Middle frontal gyrus (tissue), 1 donor: ENCODE measurements at regions not wholly inside any gene's neighbourhood (a gene's known extent, or its start where the extent isn't known, plus 50 kb on each side); places are given as distances from the start of the nearest gene placed in this dataset.
"Not testable (repeated sequence)": the region's sequence is repeated elsewhere in the genome, so short reads cannot be mapped to it uniquely, and the experiment has no call there.

Experiments used
- DNase-seq: peaks from one replicate; pipeline ENCODE4 v3.0.0-alpha.2; 2015; ENCODE audit warnings: low spot score; ENCODE audit errors: extremely low spot score

DNA sequence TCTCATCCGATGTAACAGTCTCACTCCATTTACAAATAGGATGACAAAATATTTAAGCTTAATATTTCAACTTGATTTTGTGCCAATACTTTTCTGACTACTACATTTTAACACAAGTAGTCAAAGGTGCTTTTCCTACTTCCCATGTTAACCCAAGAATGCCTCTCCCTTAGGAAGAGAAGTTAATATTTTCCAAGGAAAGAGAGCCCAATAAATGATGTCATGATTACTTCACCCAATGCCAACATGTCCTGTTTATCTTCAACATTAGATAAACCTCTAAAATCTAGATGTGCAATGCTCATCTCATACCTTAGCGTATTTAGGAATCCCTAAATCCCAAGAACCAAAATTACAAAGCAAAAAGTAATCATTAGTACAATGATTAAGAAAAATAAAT, 156.7 kb upstream of the TENT5A start:
- DNase-seq = no peak

DNA sequence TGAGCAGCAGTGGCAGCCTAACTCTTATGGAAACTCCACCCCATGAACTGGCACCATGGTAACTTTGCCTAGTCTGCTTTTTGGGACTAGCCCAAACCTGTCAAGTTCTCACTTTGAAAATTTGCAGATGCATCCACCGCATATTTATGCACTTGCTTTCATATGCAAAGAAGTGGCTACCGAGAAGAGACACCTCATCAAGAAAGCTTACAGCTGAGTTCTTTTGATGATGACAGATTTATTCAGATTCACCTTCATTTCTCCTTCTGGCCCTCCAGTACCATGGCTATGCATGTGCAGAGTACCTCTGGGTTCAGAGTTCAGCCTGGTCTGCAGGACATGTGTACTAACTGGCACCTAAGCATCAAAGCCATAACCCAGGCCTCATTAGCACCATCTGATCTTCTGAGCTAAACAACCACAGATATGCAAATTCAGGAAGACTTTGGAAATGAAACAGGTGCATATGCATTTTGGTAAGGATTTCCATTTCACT, 154.3 kb upstream of the TENT5A start:
- DNase-seq = no peak

DNA sequence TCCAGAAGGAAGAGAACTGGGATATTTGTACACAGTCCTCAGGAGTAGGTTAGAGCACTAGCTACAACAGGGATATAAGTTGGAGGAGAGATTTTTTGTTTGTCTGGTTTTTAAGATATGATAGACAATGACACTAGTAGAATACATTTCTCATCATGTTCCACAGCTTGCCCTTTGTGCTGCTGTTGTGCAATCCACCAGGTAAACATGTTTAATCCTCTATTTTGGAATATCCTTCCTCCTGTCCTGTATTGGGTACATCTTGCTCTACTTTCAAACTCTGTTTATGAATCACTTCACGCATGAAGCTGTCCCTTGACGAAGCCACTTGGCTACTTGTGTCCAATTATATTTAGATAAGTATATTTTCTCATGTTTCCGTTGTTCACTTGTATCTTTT, 153.6 kb upstream of the TENT5A start:
- DNase-seq = no peak

DNA sequence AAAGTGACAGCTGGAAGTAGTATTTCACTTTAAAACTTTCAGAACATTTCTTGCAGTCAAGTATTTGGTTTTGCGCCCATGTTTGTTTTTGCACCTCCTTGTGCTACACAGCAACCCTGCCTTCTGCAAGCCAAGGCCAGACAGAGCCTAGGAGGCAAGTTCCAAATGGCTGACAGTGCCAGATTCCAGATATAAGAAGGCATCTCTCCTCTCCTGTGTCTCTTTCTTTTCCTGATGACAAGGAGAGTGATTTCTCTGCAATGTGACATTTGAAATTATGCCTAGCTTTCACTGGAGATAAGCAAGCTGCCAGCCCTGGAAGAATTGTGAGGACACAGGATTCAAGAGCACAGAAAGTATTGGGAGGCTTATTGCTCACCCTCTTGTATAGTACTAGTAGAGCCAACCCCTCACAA, 149.1 kb upstream of the TENT5A start:
- no peak for DNase-seq

DNA sequence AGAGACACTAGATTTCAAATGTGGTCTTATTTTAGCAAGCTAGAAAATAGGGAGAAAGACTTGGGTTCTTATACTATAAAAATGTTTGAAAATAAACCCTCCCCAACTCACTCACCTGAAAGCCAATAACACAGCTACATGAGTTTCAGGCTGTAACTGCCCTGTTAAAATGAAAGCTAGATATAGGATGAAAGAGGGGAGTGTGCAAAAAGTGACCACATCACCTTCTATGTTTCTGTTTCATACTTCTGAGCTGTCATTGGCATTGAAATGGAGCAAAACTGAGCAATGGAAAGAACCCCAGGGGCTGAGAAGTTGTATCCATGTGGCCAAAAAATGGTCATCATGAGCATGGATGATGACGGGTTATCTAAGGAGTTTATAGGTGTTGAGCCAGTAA, 148.1 kb upstream of the TENT5A start:
- DNase-seq = no peak

DNA sequence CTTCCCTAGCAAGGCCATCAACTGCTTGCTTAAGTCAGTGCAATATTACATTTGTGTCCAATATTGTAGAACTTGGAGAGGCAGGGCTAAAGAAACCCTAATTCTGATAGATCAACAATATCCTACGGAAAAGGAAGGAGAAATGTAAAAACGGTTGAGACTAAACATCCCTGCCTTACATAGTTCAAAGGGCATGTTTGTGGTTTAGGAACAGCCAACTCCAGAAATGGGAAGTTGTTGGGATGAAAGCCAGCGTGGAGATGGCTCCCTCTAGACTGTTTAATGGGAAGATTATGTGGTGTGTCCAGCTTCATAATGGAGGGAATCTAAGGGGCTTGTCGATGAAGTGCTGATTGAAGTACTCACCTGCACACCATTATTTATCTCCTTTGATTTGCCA, 145.3 kb upstream of the TENT5A start:
- no peak for DNase-seq

DNA sequence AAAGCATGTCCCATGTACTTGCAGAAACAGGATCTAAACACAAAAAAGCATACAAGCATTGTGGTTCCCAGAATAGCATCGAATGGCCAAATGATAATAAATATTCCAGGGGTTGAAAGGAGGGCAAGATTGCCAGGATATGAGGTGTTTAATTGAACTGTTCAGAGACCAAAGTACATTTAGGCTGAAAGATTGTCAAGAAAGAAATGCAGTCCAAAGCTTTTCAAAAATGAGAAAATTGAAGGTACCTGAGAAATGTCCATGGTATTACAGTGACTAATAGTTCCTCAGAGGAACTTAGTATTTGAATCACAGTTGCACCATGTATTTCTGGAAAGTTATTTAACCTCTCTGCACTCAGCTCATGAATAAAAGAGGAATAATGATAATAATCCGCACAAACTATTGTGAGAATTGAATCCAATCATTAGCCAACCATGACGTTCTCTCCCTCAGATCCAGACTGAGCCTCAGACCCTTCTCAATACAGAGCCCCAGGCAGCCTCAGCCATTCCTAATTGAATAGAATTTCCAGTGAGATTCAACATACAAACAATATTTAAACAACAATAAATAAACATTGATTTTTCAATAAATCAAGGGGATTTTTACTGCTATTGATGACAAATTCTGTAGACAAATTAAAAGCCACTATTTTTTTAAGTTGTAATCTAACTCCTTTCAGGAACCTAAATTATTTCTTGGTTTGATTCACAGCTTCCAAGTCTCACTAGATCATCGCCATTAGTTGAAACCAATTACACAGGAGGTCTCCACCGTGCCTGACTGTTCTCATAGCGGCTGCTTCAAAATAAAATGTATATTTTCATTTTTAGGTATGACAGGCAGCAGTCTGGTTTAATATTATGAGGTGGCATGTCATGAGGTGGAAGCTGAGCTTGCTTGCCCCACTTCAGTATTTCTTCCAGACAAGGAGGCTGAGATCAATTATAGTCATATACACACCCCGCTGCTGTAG, 144.3 kb upstream of the TENT5A start:
- DNase-seq = no peak

DNA sequence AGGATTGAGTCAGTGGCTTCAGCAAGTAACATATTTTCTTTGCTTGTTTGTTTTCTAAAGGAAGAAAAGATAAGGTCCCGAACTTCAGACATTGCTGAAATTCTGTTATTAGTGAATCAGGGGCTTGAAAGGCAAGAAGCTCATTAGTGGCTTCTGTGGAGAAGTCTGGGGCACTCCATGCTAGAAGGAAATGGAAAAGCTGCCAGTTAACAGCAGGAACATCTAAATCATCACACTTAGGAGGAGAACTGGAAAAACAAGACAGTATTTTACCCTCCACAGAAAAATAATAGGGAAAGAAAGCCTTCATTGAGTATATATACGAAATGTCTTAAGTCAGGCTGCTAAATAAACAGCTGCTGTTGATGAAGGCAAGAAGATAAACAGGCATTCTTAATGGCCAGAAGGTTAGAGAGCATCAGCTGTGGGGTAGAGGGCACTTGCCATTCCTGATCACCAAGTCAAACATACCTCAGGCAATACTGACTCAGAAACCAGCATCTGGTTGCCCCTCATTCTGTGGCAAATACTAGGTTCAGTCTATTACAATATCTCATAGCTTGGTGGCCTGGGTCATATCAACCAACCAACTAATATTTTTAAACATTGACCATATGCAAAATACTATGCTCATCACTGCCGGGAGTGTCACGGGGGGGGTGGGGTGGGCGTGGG, 143.2 kb upstream of the TENT5A start:
- DNase-seq = no peak

DNA sequence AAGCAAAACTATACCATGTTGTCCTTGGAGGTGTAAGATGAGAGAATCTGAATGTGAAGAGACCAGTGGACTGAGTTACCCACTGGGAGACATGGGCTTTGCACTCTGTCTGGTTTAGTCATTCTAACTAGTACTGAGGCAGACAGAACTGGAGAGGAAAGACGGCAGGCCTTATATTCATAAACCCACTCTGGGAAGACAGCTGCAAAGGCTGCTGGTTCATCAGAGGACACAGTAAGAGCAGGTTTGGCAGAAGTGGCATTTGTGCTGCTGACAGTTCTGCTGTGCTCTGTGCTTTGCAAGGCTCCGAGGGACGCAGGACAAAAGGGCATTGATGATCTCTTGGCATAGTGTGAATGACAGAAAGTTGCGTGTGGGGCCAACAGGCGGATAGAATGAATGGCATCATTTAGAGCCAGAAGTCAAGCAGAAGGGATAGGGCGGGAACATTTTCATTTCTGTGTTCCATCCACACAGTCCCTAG, 142.3 kb upstream of the TENT5A start:
- peak; percentile 86 for DNase-seq

DNA sequence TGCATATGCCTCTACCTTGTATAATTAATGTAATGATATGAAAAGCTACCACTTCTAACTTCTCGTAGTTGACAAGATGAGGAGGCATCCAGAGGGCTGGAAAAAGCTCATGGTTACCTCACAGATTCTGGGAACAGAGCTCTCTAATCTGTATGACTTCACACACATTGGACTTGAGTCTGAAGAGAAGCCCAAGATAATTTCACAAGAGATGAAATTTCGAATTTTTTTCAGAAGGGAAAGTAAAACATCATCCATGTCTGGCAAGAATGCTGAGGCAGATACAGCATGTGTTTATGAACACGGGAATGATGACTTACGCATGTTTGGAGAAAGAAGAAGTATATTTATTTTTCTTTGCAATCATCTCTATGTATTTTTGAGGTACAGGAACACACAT, 141.8 kb upstream of the TENT5A start:
- no peak for DNase-seq

DNA sequence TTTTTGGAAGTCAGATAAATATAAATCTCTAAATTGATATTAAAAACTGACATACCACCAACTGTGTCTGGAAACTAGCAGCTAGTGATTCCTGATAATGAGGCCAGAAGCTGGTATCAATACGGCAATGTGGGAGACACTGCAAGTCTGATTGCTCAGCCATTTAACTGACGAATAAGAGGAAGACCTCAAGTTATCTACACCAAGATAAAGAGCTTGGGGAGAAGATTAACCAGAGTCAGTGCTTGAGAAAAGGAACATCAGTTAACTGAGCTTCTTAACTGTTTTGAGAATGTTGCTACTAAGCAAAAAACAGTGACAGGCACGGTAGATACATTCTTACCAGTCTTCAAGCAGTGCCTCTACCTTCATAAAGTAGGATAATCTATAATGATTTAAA, 140.4 kb upstream of the TENT5A start:
- no peak for DNase-seq

DNA sequence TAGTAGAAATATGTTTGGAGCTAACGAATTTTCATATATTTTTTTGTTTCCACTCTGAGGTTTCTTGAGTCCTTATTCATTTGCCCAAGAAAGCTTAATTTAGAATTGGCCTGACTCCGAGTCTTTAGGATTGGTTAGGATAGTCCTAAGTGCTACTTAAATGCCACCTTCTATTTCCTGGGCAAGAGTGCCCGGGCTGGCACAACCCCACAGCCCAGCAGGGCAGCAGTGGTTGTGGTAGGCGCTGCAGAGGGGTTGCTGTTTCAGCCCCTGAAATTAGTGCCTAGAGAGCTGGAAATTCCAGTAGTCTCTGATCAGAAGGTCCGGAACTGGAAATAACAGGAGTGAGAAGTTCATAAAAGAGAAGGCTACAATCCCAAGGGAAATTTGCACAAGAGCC, 139.4 kb upstream of the TENT5A start:
- DNase-seq = no peak

DNA sequence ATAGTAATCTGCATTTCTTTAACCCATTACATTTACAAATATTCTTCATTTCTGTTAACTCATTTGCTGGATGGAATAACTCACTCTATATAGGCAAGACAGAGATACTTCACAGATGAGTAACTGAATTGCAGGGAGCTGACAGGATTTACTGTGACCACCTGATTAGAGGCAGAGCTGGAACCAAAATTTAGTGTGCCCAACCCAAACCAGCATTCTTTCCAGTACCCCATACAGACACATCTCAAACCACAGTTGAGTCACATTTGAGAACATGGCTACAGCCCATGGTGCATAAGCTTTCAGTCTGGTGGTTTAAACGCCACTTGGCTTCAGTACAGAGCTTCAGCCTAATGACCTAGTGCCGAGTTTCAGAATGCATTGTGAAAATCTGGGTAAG, 138.4 kb upstream of the TENT5A start:
- DNase-seq = no peak

DNA sequence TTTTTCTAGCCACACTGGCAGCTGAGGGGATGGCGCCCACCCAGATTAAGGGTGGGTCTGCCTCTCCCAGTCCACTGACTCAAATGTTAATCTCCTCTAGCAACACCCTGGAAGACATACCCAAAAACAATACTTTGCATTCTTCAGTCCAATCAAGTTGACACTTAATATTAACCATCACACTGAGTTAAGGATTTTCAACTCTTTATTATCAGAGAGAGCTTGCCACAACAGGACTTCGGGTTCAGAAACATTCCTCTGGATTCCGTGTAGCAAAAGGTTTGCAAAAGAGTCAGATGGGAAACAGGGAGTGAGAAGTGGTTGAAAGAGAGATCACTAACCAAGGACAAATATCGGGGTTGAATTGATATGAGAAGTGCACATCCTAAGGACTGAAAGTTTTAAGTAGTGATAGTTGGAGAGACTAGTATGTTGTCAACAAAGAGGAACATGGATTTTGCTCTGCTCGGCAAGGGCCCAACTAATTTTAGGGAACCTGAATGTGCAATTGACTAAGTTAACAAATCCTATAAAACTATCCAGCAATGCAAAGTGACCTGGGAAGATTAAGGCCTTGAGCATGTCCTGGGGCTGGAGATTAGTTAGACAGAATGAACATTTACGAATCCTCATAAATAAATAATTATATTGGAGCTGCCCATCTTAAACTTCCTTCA, 137.0 kb upstream of the TENT5A start:
- DNase-seq = no peak

DNA sequence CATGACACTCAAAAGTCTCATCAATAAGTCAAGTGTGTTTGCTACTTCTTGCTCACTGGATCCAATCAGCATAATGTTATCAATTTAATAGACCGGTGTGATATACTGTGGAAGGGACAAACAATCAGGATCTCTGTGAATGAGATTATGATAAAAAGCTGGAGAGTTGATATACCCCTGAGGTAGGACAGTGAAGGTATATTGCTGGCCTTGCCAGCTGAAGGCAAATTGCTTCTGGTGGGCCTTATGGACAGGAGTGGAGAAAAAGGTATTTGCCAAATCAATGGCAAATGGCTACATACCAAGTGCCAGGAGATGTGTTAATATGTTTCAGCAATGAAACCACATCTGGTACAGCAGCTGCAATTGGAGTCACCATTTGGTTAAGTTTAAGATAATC, 134.4 kb upstream of the TENT5A start:
- DNase-seq = not testable (repeated sequence)

DNA sequence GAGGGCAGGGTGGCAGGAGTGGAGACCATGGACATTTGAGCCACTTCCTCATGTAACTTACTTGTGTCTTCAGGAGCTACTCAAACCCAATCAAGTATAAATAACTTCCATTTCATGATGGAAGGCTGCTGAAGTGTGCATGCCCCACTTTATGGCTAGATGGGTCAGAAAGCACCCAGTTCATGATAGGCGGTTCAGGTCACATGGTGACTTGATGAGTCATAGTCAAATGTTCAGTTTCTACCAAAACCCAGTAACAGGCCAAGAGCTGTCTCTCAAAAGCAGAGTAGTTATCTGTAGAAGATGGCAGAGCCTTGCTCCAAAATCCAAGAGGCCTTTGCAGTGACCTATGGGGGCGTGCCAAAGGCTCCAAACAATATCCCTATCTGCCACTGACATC, 133.7 kb upstream of the TENT5A start:
- DNase-seq = no peak

DNA sequence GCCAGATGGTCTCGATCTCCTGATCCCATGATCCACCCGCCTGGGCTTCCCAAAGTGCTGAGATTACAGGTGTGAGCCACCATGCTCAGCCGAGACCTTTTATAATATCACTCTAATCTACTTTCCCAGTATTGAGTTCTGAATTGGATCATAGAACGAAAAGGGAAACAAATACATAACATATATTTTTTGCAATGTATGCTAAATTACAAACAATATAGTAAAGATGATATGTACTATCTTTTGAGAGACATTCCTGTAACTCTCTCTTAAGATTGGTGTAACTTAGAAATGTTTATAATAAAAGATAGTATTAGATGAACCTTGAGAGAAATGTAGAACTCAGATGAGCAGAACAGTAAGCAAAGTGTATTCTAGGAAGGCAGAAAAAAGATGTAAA, 129.2 kb upstream of the TENT5A start:
- no peak for DNase-seq

DNA sequence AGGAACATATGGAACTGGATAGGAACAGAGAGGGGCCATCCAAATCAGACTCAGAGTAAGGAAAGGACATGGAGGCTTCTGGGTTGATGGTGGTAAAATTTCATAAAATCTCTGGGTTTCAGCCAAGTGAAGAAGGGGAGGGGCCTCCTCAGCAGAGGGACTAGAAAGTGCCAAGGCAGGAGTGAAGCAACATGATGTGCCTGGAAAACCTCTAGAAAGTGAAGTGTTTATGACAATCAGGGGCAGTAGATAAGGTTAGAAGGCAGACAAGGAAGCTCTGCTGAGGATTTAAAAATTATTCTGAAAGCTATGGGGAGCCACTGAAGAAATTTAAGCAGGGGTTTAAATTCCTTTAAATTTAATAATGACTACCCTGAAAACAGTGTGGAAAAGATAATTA, 126.0 kb upstream of the TENT5A start:
- DNase-seq = no peak

DNA sequence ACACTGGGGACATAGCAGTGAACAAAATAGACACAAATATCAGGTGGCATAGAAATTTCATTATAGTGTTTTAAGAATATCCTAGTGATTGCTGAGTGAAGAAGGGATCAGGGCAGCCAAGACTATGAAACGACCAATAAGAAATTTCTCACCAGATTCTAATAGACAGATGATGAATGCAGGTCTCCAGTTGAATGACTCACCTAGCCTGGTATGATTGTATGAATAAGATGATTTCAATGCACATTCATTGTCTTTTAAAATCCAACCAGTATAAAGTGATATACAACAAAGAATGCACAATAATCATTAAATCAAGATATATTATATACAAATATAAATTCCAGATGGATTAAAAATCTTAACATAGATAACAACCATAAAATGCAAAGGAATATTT, 124.5 kb upstream of the TENT5A start:
- DNase-seq = no peak

DNA sequence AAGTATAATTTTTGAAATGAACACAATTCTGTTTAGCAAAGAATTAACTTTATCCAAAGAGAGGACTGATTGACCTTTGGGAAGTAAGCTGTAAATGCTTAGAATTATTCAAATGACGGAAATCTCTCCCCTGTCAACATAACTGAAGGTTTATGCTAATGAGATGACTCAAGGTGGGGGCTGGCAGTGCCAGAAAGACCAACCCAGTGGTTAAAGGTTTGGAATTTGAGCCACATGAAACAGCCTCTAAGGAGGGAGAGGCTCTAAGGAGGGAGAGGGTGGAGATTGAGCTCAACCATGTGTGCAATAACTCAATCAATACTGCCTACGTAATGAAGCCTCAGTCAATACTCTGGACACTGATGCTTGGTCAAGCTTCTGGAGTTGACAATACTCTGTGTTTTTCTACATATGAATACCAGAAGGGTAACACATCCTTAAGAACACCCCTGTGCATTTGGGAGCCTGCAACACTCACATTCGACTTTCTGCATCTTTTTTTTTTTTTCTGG, 123.4 kb upstream of the TENT5A start:
- DNase-seq = no peak

DNA sequence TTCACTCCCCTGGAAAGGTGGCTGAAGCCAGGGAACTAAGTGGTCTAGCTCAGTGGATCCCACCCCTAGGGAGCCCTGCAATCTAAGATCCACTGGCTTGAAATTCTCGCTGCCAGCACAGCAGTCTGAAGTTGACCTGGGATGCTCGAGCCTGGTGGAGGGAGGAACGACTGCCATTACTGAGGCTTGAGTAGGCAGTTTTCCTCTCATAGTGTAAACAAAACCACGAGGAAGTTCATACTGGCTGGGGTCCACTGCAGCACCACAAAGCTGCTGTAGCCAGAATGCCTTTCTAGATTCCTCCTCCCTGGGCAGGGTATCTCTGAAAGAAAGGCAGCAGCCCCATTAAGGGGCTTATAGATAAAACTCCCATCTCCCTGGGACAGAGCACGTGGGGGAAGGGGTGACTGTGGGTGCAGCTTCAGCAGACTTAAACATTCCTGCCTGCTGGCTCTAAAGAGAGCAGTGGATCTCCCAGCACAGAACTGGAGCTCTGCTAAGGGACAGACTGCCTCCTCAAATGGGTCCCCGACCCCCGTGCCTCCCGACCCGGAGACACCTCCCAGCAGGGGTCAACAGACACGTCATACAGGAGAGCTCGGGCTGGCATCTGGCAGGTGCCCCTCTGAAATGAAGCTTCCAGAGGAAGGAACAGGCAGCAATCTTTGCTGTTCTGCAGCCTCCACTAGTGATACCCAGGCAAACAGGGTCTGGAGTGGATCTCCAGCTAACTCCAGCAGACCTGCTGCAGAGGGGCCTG, 117.4 kb upstream of the TENT5A start:
- not testable (repeated sequence) for DNase-seq
